DND-41 (cell line): ENCODE measurements at regions not wholly inside any gene's neighbourhood (a gene's known extent, or its start where the extent isn't known, plus 50 kb on each side); places are given as distances from the start of the nearest gene placed in this dataset.

Experiments
- EZH2 ChIP-seq: IDR thresholded peaks from 3 replicates; pipeline ENCODE4 v1.6.1; 2012; ENCODE audit warnings: borderline replicate concordance, low read depth, mild to moderate bottlenecking, moderate library complexity, low read length, inconsistent platforms; ENCODE audit not compliant: severe bottlenecking
- TF ChIP-seq, protein P1 (sequence below): IDR thresholded peaks from 2 replicates; pipeline ENCODE4 v1.5.1; 2012; ENCODE audit warnings: borderline replicate concordance, low read length, moderate library complexity, mild to moderate bottlenecking; ENCODE audit not compliant: poor library complexity, severe bottlenecking; ENCODE audit errors: extremely low read depth

DNA sequence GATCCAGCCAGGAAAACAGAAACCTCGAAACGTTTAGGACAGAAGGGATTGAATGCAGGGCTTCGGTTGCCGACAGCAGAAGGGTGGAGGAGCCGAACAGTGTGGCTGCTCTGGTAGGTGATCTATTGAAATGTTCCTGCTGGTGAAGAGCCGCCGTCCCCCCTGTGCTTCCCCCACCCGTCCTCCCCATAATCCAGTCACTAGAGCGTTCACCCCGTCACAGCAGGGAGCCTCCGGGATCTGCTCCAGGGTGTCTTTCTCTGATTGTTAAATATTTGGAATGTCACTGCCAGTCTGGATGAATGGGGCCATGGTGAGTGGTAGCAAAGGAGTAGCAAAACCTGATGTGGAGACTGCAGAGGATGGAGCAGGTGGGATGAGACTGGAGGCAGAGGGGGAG lies 255.1 kb upstream of the CSF3R start:
- TF ChIP-seq, protein P1, sequence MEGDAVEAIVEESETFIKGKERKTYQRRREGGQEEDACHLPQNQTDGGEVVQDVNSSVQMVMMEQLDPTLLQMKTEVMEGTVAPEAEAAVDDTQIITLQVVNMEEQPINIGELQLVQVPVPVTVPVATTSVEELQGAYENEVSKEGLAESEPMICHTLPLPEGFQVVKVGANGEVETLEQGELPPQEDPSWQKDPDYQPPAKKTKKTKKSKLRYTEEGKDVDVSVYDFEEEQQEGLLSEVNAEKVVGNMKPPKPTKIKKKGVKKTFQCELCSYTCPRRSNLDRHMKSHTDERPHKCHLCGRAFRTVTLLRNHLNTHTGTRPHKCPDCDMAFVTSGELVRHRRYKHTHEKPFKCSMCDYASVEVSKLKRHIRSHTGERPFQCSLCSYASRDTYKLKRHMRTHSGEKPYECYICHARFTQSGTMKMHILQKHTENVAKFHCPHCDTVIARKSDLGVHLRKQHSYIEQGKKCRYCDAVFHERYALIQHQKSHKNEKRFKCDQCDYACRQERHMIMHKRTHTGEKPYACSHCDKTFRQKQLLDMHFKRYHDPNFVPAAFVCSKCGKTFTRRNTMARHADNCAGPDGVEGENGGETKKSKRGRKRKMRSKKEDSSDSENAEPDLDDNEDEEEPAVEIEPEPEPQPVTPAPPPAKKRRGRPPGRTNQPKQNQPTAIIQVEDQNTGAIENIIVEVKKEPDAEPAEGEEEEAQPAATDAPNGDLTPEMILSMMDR = no peak
- TF ChIP-seq EZH2 = no peak
